ENCODE measurements at regions not wholly inside any gene's neighbourhood (a gene's known extent, or its start where the extent isn't known, plus 50 kb on each side); places are given as distances from the start of the nearest gene placed in this dataset.

GRCh38 chr15:53225781-53226180 lies 435.6 kb upstream of the ONECUT1 start:
- TF ChIP-seq CTCF (IDR thresholded peaks at IDR 0.05) (no peak), EZH2 (IDR thresholded peaks at IDR 0.05) (no peak), EZH2phosphoT487 (IDR thresholded peaks at IDR 0.05) (no peak)
